ENCODE measurements at regions not wholly inside any gene's neighbourhood (a gene's known extent, or its start where the extent isn't known, plus 50 kb on each side); places are given as distances from the start of the nearest gene placed in this dataset.
A peak's percentile ranks its signal among the peaks of the same experiment; 100 is the strongest.

- H2AFZ ChIP-seq (ENCODE audit: low read depth): no peak overlapping the region
- H3K4me3 ChIP-seq (ENCODE audit: low read depth in 2 of 2, low read length in 1 of 2): no peak overlapping the region
- H3K36me3 ChIP-seq (replicated peaks in 1 of 2; ENCODE audit: control insufficient read depth in 1 of 2, insufficient read depth in 2 of 2, low read length in 1 of 2): no peaks in the 10 kb centered on the region
- H3K27ac ChIP-seq (ENCODE audit: low read depth in 2 of 2, low read length in 1 of 2): no peak overlapping the region
- H3K4me1 ChIP-seq (ENCODE audit: control insufficient read depth in 1 of 2, insufficient read depth in 2 of 2, low read depth in 1 of 2, low read length in 1 of 2): no peaks in the 10 kb centered on the region
- no peak overlapping the region for H3K4me2 ChIP-seq
- ChIA-PET CTCF (no interaction called here), POLR2A (no interaction called here)
- no peaks in the 10 kb centered on the region for H4K20me1 ChIP-seq (ENCODE audit: insufficient read depth)
- H3K9me2 ChIP-seq: no peaks in the 10 kb centered on the region
- no peaks in the 10 kb centered on the region for H3F3A ChIP-seq (replicated peaks; ENCODE audit: insufficient read depth)
- no peaks in the 10 kb centered on the region for H3K9me3 ChIP-seq
- H3K9ac ChIP-seq: no peak overlapping the region
- no peak for TF ChIP-seq ELF1 (IDR thresholded peaks at IDR 0.05)
- no peak for TF ChIP-seq FOXM1 (IDR thresholded peaks at IDR 0.05; ENCODE audit: low read depth)
- no peak for TF ChIP-seq GATA2 (CRISPR knock-in tag; IDR thresholded peaks at IDR 0.05)
- TF ChIP-seq USF1 (IDR thresholded peaks at IDR 0.05; ENCODE audit: borderline replicate concordance, low read depth): no peak
- no peak for TF ChIP-seq RFX5 (IDR thresholded peaks at IDR 0.05; ENCODE audit: low read length)
- no peak for TF ChIP-seq FOSL2 (IDR thresholded peaks at IDR 0.05; ENCODE audit: borderline replicate concordance, low read depth)
- TF ChIP-seq TCF12 (IDR thresholded peaks at IDR 0.05): no peak
- no peak for TF ChIP-seq REST (IDR thresholded peaks at IDR 0.05; ENCODE audit: low read depth, low read length)
- no peaks in the 10 kb centered on the region for H3K27me3 ChIP-seq (ENCODE audit: insufficient read depth)
- no peaks in the 10 kb centered on the region for H3K79me2 ChIP-seq (ENCODE audit: insufficient read depth)
- no peak for DNase-seq
- 50% methylated on average over 4 of the region's 4 CpGs for WGBS (ENCODE audit: low lambda C conversion rate)
These were observed 121.8 kb upstream of the NPHP3 start for GRCh38 chr3:132843851-132844553.

GRCh38 chr3:132843349-132843748 lies 121.1 kb upstream of the NPHP3 start:
- Histone ChIP-seq H3K27ac (ENCODE audit: low read depth in 2 of 2, low read length in 1 of 2) (no peak overlapping the region), H3K27me3 (ENCODE audit: insufficient read depth) (no peaks in the 10 kb centered on the region), H3K4me3 (ENCODE audit: low read depth in 2 of 2, low read length in 1 of 2) (no peak overlapping the region), H3K9ac (no peak overlapping the region), H3K36me3 (replicated peaks in 1 of 2; ENCODE audit: control insufficient read depth in 1 of 2, insufficient read depth in 2 of 2, low read length in 1 of 2) (no peaks in the 10 kb centered on the region), H3K4me1 (ENCODE audit: control insufficient read depth in 1 of 2, insufficient read depth in 2 of 2, low read depth in 1 of 2, low read length in 1 of 2) (no peaks in the 10 kb centered on the region), H4K20me1 (ENCODE audit: insufficient read depth) (no peaks in the 10 kb centered on the region), H3K9me2 (no peaks in the 10 kb centered on the region), H3F3A (replicated peaks; ENCODE audit: insufficient read depth) (no peaks in the 10 kb centered on the region), H2AFZ (ENCODE audit: low read depth) (no peak overlapping the region), H3K4me2 (no peak overlapping the region), H3K79me2 (ENCODE audit: insufficient read depth) (no peaks in the 10 kb centered on the region), H3K9me3 (no peaks in the 10 kb centered on the region)
- DNase-seq: no peak
- CTCF ChIA-PET: no interaction called here
- POLR2A ChIA-PET: no interaction called here
- TF ChIP-seq REST (IDR thresholded peaks at IDR 0.05; ENCODE audit: low read depth, low read length) (peak; percentile 64; the same call in 1 of the 2 replicates), FOSL2 (IDR thresholded peaks at IDR 0.05; ENCODE audit: borderline replicate concordance, low read depth) (no peak), MAX (IDR thresholded peaks at IDR 0.05; ENCODE audit: low read depth) (no peak)
- WGBS (ENCODE audit: low lambda C conversion rate): 41% methylated on average over 3 of the region's 3 CpGs
